WTC11 (cell line): ENCODE measurements at regions not wholly inside any gene's neighbourhood (a gene's known extent, or its start where the extent isn't known, plus 50 kb on each side); places are given as distances from the start of the nearest gene placed in this dataset.

Experiments used
- ATAC-seq: fragments of 200-7000 bp; cut with Tn5 transposase; 2 replicates; pipeline ENCODE4 v1.10.0; 2021; ENCODE audit warnings: mild to moderate bottlenecking, moderate library complexity
- CTCF ChIA-PET: fragments of 300-600 bp; sonication (Branson Sonifier 250); formaldehyde crosslinking; loops from one replicate; lab custom pipeline; 2021; ENCODE audit warnings: antibody characterized with exemption; lab: Charles Lee
- POLR2A ChIA-PET: fragments of 350-600 bp; sonication (Branson Sonifier 250); formaldehyde crosslinking; loops from one replicate; lab custom pipeline; 2021; ENCODE audit warnings: antibody characterized with exemption; lab: Charles Lee
- DNase-seq: peaks from one replicate; pipeline ENCODE4 v3.0.0; 2021; ENCODE audit warnings: low spot score
- H3K27ac Mint-ChIP-seq: 2 replicates; pipeline ENCODE4 v1.8.0; 2021; ENCODE audit warnings: mixed read lengths
- H3K27me3 Mint-ChIP-seq: 2 replicates; pipeline ENCODE4 v1.8.0; 2021; ENCODE audit warnings: low read depth, mild to moderate bottlenecking, moderate library complexity, mixed read lengths
- H3K36me3 Mint-ChIP-seq: 2 replicates; pipeline ENCODE4 v1.8.0; 2021; ENCODE audit warnings: mixed read lengths
- H3K4me1 Mint-ChIP-seq: 2 replicates; pipeline ENCODE4 v1.8.0; 2022; ENCODE audit warnings: mixed read lengths
- H3K4me3 Mint-ChIP-seq: 2 replicates; pipeline ENCODE4 v1.8.0; 2021; ENCODE audit warnings: mild to moderate bottlenecking, moderate library complexity, mixed read lengths
- H3K9me3 Mint-ChIP-seq: 2 replicates; pipeline ENCODE4 v1.8.0; 2021; ENCODE audit warnings: mixed read lengths
- AFF4 ChIP-seq: sonication (generic); formaldehyde crosslinking; IDR thresholded peaks from 2 replicates; pipeline ENCODE4 v1.8.1; 2023; ENCODE audit warnings: mild to moderate bottlenecking, missing genetic modification reagents, borderline replicate concordance
- CREM ChIP-seq: sonication (generic); formaldehyde crosslinking; IDR thresholded peaks from 2 replicates; pipeline ENCODE4 v1.8.1; 2022; ENCODE audit warnings: mild to moderate bottlenecking, missing genetic modification reagents, moderate library complexity
- GABPB1 ChIP-seq: sonication (generic); formaldehyde crosslinking; IDR thresholded peaks from 2 replicates; pipeline ENCODE4 v1.8.1; 2023; ENCODE audit warnings: mild to moderate bottlenecking, missing genetic modification reagents
- MLX ChIP-seq: sonication (generic); formaldehyde crosslinking; IDR thresholded peaks from 2 replicates; pipeline ENCODE4 v1.8.1; 2023; ENCODE audit warnings: mild to moderate bottlenecking, missing genetic modification reagents, moderate library complexity
- NFYB ChIP-seq: sonication (generic); formaldehyde crosslinking; conservative IDR thresholded peaks from 2 replicates; pipeline ENCODE4 v1.8.0; 2022; ENCODE audit warnings: low read depth, missing genetic modification reagents
- RELA ChIP-seq: sonication (generic); formaldehyde crosslinking; IDR thresholded peaks from 2 replicates; pipeline ENCODE4 v1.8.1; 2022; ENCODE audit warnings: missing genetic modification reagents, mild to moderate bottlenecking, borderline replicate concordance
- SOX15 ChIP-seq: fragments of 250-450 bp; sonication (Bioruptor Pico); IDR thresholded peaks from 2 replicates; pipeline ENCODE4 v1.9.0; 2021; ENCODE audit warnings: mild to moderate bottlenecking
- SP1 ChIP-seq: sonication (generic); formaldehyde crosslinking; conservative IDR thresholded peaks from 2 replicates; pipeline ENCODE4 v1.8.1; 2022; ENCODE audit warnings: missing genetic modification reagents
- USF1 ChIP-seq: sonication (generic); formaldehyde crosslinking; IDR thresholded peaks from 2 replicates; pipeline ENCODE4 v1.8.0; 2022; ENCODE audit warnings: mild to moderate bottlenecking, missing genetic modification reagents
- ZNF138 ChIP-seq: sonication (generic); formaldehyde crosslinking; conservative IDR thresholded peaks from 2 replicates; pipeline ENCODE4 v1.8.1; 2022; ENCODE audit warnings: mild to moderate bottlenecking, moderate library complexity, missing genetic modification reagents
- ZNF232 ChIP-seq: sonication (generic); formaldehyde crosslinking; IDR thresholded peaks from 2 replicates; pipeline ENCODE4 v1.8.0; 2022; ENCODE audit warnings: mild to moderate bottlenecking, missing genetic modification reagents
- ZNF396 ChIP-seq: fragments of 250-450 bp; sonication (Bioruptor Pico); IDR thresholded peaks from 2 replicates; pipeline ENCODE4 v1.8.0; 2021; ENCODE audit warnings: mild to moderate bottlenecking, moderate library complexity, borderline replicate concordance
- TF ChIP-seq, protein P1 (sequence below): sonication (generic); formaldehyde crosslinking; IDR thresholded peaks from 2 replicates; pipeline ENCODE4 v1.8.0; 2023; ENCODE audit warnings: missing genetic modification reagents, mild to moderate bottlenecking, borderline replicate concordance
- TF ChIP-seq, protein P2 (sequence below): sonication (generic); formaldehyde crosslinking; IDR thresholded peaks from 2 replicates; pipeline ENCODE4 v1.8.0; 2023; ENCODE audit warnings: missing genetic modification reagents
- TF ChIP-seq, protein P3 (sequence below): sonication (generic); formaldehyde crosslinking; IDR thresholded peaks from 2 replicates; pipeline ENCODE4 v1.8.0; 2022; ENCODE audit warnings: mild to moderate bottlenecking, missing genetic modification reagents
- TF ChIP-seq, protein P4 (sequence below): sonication (generic); formaldehyde crosslinking; IDR thresholded peaks from 2 replicates; pipeline ENCODE4 v1.8.1; 2023; ENCODE audit warnings: mild to moderate bottlenecking, missing genetic modification reagents

GRCh38 chr10:9163699-9164098 is 1109.2 kb downstream of the GATA3 start:
- H3K4me1 Mint-ChIP-seq: no peaks in the 10 kb centered on the region
- no peaks in the 10 kb centered on the region for H3K27me3 Mint-ChIP-seq
- H3K27ac Mint-ChIP-seq: no peak overlapping the region
- no peak overlapping the region for H3K4me3 Mint-ChIP-seq
- TF ChIP-seq, protein P1, sequence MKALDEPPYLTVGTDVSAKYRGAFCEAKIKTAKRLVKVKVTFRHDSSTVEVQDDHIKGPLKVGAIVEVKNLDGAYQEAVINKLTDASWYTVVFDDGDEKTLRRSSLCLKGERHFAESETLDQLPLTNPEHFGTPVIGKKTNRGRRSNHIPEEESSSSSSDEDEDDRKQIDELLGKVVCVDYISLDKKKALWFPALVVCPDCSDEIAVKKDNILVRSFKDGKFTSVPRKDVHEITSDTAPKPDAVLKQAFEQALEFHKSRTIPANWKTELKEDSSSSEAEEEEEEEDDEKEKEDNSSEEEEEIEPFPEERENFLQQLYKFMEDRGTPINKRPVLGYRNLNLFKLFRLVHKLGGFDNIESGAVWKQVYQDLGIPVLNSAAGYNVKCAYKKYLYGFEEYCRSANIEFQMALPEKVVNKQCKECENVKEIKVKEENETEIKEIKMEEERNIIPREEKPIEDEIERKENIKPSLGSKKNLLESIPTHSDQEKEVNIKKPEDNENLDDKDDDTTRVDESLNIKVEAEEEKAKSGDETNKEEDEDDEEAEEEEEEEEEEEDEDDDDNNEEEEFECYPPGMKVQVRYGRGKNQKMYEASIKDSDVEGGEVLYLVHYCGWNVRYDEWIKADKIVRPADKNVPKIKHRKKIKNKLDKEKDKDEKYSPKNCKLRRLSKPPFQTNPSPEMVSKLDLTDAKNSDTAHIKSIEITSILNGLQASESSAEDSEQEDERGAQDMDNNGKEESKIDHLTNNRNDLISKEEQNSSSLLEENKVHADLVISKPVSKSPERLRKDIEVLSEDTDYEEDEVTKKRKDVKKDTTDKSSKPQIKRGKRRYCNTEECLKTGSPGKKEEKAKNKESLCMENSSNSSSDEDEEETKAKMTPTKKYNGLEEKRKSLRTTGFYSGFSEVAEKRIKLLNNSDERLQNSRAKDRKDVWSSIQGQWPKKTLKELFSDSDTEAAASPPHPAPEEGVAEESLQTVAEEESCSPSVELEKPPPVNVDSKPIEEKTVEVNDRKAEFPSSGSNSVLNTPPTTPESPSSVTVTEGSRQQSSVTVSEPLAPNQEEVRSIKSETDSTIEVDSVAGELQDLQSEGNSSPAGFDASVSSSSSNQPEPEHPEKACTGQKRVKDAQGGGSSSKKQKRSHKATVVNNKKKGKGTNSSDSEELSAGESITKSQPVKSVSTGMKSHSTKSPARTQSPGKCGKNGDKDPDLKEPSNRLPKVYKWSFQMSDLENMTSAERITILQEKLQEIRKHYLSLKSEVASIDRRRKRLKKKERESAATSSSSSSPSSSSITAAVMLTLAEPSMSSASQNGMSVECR (CRISPR knock-in tag): no peak
- no peak for TF ChIP-seq ZNF138 (CRISPR knock-in tag)
- TF ChIP-seq GABPB1 (CRISPR knock-in tag): no peak
- TF ChIP-seq NFYB (CRISPR knock-in tag): no peak
- no peak for TF ChIP-seq CREM (CRISPR knock-in tag)
- TF ChIP-seq SOX15 (CRISPR knock-in tag): no peak
- TF ChIP-seq, protein P2, sequence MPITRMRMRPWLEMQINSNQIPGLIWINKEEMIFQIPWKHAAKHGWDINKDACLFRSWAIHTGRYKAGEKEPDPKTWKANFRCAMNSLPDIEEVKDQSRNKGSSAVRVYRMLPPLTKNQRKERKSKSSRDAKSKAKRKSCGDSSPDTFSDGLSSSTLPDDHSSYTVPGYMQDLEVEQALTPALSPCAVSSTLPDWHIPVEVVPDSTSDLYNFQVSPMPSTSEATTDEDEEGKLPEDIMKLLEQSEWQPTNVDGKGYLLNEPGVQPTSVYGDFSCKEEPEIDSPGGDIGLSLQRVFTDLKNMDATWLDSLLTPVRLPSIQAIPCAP: no peak
- TF ChIP-seq, protein P3, sequence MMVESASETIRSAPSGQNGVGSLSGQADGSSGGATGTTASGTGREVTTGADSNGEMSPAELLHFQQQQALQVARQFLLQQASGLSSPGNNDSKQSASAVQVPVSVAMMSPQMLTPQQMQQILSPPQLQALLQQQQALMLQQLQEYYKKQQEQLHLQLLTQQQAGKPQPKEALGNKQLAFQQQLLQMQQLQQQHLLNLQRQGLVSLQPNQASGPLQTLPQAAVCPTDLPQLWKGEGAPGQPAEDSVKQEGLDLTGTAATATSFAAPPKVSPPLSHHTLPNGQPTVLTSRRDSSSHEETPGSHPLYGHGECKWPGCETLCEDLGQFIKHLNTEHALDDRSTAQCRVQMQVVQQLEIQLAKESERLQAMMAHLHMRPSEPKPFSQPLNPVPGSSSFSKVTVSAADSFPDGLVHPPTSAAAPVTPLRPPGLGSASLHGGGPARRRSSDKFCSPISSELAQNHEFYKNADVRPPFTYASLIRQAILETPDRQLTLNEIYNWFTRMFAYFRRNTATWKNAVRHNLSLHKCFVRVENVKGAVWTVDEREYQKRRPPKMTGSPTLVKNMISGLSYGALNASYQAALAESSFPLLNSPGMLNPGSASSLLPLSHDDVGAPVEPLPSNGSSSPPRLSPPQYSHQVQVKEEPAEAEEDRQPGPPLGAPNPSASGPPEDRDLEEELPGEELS (CRISPR knock-in tag): no peak
- no peak for TF ChIP-seq ZNF396 (CRISPR knock-in tag)
- no peak for TF ChIP-seq ZNF232 (CRISPR knock-in tag)
- ATAC-seq: no peak
- peaks cover 51% of the 10 kb centered on the region for H3K9me3 Mint-ChIP-seq
- POLR2A ChIA-PET: no interaction called here
- no peak for DNase-seq
- peaks cover 14% of the 10 kb centered on the region for H3K36me3 Mint-ChIP-seq
- CTCF ChIA-PET: no interaction called here

DNA sequence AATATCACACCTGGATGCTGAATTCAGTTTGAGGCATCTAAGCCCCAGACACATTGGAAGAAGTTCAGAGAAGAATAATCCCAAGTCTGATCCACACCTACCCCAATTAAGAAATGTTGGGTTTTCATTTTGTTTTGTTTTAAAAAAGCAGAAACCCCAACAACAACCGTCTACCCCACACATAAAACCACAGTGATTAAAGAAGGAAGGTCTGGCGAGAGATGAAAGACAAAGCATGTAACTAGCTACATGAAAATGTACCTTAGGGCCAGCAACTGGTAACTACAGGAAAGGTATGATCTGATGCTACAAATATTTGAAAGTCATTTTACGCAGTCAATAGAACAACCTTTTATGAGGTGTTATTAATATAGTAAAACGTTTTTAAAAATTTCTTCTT is 1112.3 kb downstream of the GATA3 start:
- H3K4me3 Mint-ChIP-seq: no peak overlapping the region
- H3K36me3 Mint-ChIP-seq: no peaks in the 10 kb centered on the region
- no peak for DNase-seq
- TF ChIP-seq RELA (CRISPR knock-in tag): no peak
- TF ChIP-seq MLX (CRISPR knock-in tag): no peak
- no peak for TF ChIP-seq AFF4 (CRISPR knock-in tag)
- no peak for TF ChIP-seq SP1 (CRISPR knock-in tag)
- TF ChIP-seq, protein P4, sequence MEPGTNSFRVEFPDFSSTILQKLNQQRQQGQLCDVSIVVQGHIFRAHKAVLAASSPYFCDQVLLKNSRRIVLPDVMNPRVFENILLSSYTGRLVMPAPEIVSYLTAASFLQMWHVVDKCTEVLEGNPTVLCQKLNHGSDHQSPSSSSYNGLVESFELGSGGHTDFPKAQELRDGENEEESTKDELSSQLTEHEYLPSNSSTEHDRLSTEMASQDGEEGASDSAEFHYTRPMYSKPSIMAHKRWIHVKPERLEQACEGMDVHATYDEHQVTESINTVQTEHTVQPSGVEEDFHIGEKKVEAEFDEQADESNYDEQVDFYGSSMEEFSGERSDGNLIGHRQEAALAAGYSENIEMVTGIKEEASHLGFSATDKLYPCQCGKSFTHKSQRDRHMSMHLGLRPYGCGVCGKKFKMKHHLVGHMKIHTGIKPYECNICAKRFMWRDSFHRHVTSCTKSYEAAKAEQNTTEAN: no peak
- no peak for TF ChIP-seq USF1 (CRISPR knock-in tag)
- TF ChIP-seq NFYB (CRISPR knock-in tag): no peak
- no peak overlapping the region for H3K27ac Mint-ChIP-seq
- H3K27me3 Mint-ChIP-seq: no peaks in the 10 kb centered on the region
- ChIA-PET POLR2A (no interaction called here), CTCF (no interaction called here)
- ATAC-seq: no peak
- H3K9me3 Mint-ChIP-seq: peaks cover 27% of the 10 kb centered on the region
- H3K4me1 Mint-ChIP-seq: no peaks in the 10 kb centered on the region
